ENCODE measurements at regions not wholly inside any gene's neighbourhood (a gene's known extent, or its start where the extent isn't known, plus 50 kb on each side); places are given as distances from the start of the nearest gene placed in this dataset.
A peak's percentile ranks its signal among the peaks of the same experiment; 100 is the strongest.

GRCh38 chr1:192862271-192862670 lies 53.4 kb downstream of the RGS2 start:
- H3K9me3 Mint-ChIP-seq, result no peaks in the 10 kb centered on the region
- ATAC-seq (no peak), DNase-seq (no peak)
- H3K36me3 Mint-ChIP-seq, result no peaks in the 10 kb centered on the region
- no peaks in the 10 kb centered on the region for H3K27me3 Mint-ChIP-seq
- Histone ChIP-seq H3K4me1 (ENCODE audit: control insufficient read depth in 2 of 2, insufficient read depth in 2 of 2, low read length in 2 of 2) (no peaks in the 10 kb centered on the region), H3K4me3 (ENCODE audit: low read length) (no peak overlapping the region), H3K27ac (ENCODE audit: low read depth, low read length) (no peak overlapping the region), H3K27me3 (ENCODE audit: control insufficient read depth in 2 of 2, insufficient read depth in 2 of 2, low read length in 2 of 2) (no peaks in the 10 kb centered on the region), H3K9me3 (ENCODE audit: control insufficient read depth in 2 of 3, low read length in 3 of 3) (no peaks in the 10 kb centered on the region), H3K36me3 (ENCODE audit: control insufficient read depth in 2 of 3, insufficient read depth in 3 of 3, low read length in 3 of 3) (no peaks in the 10 kb centered on the region)
- peaks cover 0 to 7% (median 0%) of the 10 kb centered on the region in 7 donors for H3K4me1 Mint-ChIP-seq
- intact Hi-C loops (cut with micrococcal nuclease), result no loop called here
- no peak overlapping the region for H3K27ac Mint-ChIP-seq
- ChIA-PET POLR2A (no interaction called here), CTCF (no interaction called here)
- H3K4me3 Mint-ChIP-seq, result no peak overlapping the region

DNA sequence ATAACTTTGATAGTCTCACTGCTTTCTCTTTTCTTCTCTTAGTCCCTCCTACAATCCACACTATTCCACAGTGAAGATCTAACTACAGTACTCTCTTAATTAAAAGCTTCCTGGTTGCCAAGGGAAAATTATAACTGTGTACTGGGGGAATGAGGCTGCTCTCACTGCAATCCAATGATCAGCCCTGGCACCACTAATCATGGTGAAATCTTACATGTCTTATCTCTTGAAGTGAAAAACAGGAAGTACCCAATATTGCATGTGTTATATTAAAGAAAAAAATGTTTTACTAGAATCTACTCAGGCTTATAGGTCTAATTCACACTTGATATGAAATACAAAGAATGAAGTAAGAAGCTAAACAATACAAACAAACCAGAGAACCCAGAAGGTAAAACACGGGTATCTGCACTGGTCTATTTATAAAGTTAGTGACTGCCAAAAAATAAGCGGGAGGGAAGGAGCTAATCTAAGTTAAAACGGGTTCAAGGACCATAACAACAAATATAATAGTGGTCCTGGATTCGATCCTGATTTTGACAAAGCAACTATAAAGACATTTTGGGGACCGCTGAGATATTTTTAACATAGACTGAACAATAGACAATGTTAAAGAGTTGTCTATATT lies 57.5 kb downstream of the RGS2 start:
- Mint-ChIP-seq H3K4me3 (no peak overlapping the region), H3K36me3 (no peaks in the 10 kb centered on the region), H3K9me3 (no peaks in the 10 kb centered on the region), H3K27me3 (peaks cover 0 to 2% (median 0%) of the 10 kb centered on the region in 5 donors), H3K27ac (no peak overlapping the region), H3K4me1 (peaks cover 0 to 7% (median 0%) of the 10 kb centered on the region in 7 donors)
- intact Hi-C loops (cut with micrococcal nuclease), result no loop called here
- no peaks in the 10 kb centered on the region for H3K9me3 ChIP-seq (ENCODE audit: control insufficient read depth in 2 of 3, low read length in 3 of 3)
- no peak overlapping the region for H3K4me3 ChIP-seq (ENCODE audit: low read length)
- ChIA-PET POLR2A (no interaction called here), CTCF (interaction anchor here (0.6 kb wide), 1 partner anchor 376 kb away, joined by 3 read pairs; no protein-coding TSS in a partner anchor)
- DNase-seq (no peak), ATAC-seq (peak; percentile 27)
- no peaks in the 10 kb centered on the region for H3K4me1 ChIP-seq (ENCODE audit: control insufficient read depth in 2 of 2, insufficient read depth in 2 of 2, low read length in 2 of 2)
- no peaks in the 10 kb centered on the region for H3K36me3 ChIP-seq (ENCODE audit: control insufficient read depth in 2 of 3, insufficient read depth in 3 of 3, low read length in 3 of 3)
- H3K27ac ChIP-seq (ENCODE audit: low read depth, low read length), result no peak overlapping the region
- H3K27me3 ChIP-seq (ENCODE audit: control insufficient read depth in 2 of 2, insufficient read depth in 2 of 2, low read length in 2 of 2), result no peaks in the 10 kb centered on the region

DNA sequence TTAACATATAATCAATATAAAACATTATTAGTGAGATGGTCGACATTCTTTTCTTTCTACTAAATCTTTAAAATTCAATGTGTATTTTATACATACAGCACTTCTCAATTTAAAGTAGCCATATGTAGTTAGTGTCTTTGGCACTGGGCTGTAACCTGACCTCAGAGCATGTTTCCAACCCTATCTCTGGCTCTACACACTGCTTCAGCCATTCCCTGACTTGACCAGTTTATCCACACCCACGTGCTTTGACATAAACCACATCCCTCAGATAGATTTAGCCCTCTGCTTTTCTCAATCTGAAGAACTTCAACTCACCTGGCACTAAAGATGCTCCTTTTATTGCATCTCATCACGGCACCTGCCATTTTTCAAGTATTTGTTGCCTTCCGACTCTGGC lies 58.3 kb downstream of the RGS2 start:
- POLR2A ChIA-PET, result no interaction called here
- Histone ChIP-seq H3K27ac (ENCODE audit: low read depth, low read length) (no peak overlapping the region), H3K4me3 (ENCODE audit: low read length) (no peak overlapping the region), H3K9me3 (ENCODE audit: control insufficient read depth in 2 of 3, low read length in 3 of 3) (no peaks in the 10 kb centered on the region), H3K27me3 (ENCODE audit: control insufficient read depth in 2 of 2, insufficient read depth in 2 of 2, low read length in 2 of 2) (no peaks in the 10 kb centered on the region), H3K36me3 (ENCODE audit: control insufficient read depth in 2 of 3, insufficient read depth in 3 of 3, low read length in 3 of 3) (no peaks in the 10 kb centered on the region), H3K4me1 (ENCODE audit: control insufficient read depth in 2 of 2, insufficient read depth in 2 of 2, low read length in 2 of 2) (no peaks in the 10 kb centered on the region)
- no peak for ATAC-seq
- no peak for DNase-seq
- Mint-ChIP-seq H3K4me3 (no peak overlapping the region), H3K27ac (no peak overlapping the region), H3K4me1 (peaks cover 0 to 7% (median 0%) of the 10 kb centered on the region in 7 donors), H3K27me3 (peaks cover 0 to 2% (median 0%) of the 10 kb centered on the region in 5 donors), H3K9me3 (peaks cover 0 to 3% (median 0%) of the 10 kb centered on the region in 11 donors), H3K36me3 (no peaks in the 10 kb centered on the region)
- intact Hi-C loops (cut with micrococcal nuclease), result no loop called here
- CTCF ChIA-PET, result no interaction called here

- ChIA-PET POLR2A (no interaction called here), CTCF (no interaction called here)
- H3K27ac Mint-ChIP-seq, result no peak overlapping the region
- H3K4me1 ChIP-seq (ENCODE audit: control insufficient read depth in 2 of 2, insufficient read depth in 2 of 2, low read length in 2 of 2), result no peaks in the 10 kb centered on the region
- H3K4me3 Mint-ChIP-seq, result no peak overlapping the region
- peaks cover 0 to 5% (median 3%) of the 10 kb centered on the region in 5 donors for H3K27me3 Mint-ChIP-seq
- no peaks in the 10 kb centered on the region for H3K9me3 ChIP-seq (ENCODE audit: control insufficient read depth in 2 of 3, low read length in 3 of 3)
- H3K36me3 ChIP-seq (ENCODE audit: control insufficient read depth in 2 of 3, insufficient read depth in 3 of 3, low read length in 3 of 3), result no peaks in the 10 kb centered on the region
- peaks cover 0 to 3% (median 0%) of the 10 kb centered on the region in 11 donors for H3K9me3 Mint-ChIP-seq
- H3K4me1 Mint-ChIP-seq, result peaks cover 0 to 7% (median 0%) of the 10 kb centered on the region in 7 donors
- no peaks in the 10 kb centered on the region for H3K27me3 ChIP-seq (ENCODE audit: control insufficient read depth in 2 of 2, insufficient read depth in 2 of 2, low read length in 2 of 2)
- no peak for ATAC-seq
- H3K36me3 Mint-ChIP-seq, result no peaks in the 10 kb centered on the region
- H3K4me3 ChIP-seq (ENCODE audit: low read length), result no peak overlapping the region
- H3K27ac ChIP-seq (ENCODE audit: low read depth, low read length), result no peak overlapping the region
- intact Hi-C loops (cut with micrococcal nuclease), result no loop called here
- no peak for DNase-seq
Measured at GRCh38 chr1:192869308-192869940, 60.6 kb downstream of the RGS2 start.

GRCh38 chr1:192872010-192872409 lies 63.2 kb downstream of the RGS2 start:
- Histone ChIP-seq H3K4me1 (ENCODE audit: control insufficient read depth in 2 of 2, insufficient read depth in 2 of 2, low read length in 2 of 2) (no peaks in the 10 kb centered on the region), H3K9me3 (ENCODE audit: control insufficient read depth in 2 of 3, low read length in 3 of 3) (no peaks in the 10 kb centered on the region), H3K36me3 (ENCODE audit: control insufficient read depth in 2 of 3, insufficient read depth in 3 of 3, low read length in 3 of 3) (no peaks in the 10 kb centered on the region), H3K27ac (ENCODE audit: low read depth, low read length) (no peak overlapping the region), H3K4me3 (ENCODE audit: low read length) (no peak overlapping the region), H3K27me3 (ENCODE audit: control insufficient read depth in 2 of 2, insufficient read depth in 2 of 2, low read length in 2 of 2) (no peaks in the 10 kb centered on the region)
- peaks cover 0 to 19% (median 11%) of the 10 kb centered on the region in 5 donors for H3K27me3 Mint-ChIP-seq
- intact Hi-C loops (cut with micrococcal nuclease), result no loop called here
- ATAC-seq (no peak), DNase-seq (no peak)
- peaks cover 0 to 4% (median 0%) of the 10 kb centered on the region in 7 donors for H3K4me1 Mint-ChIP-seq
- H3K4me3 Mint-ChIP-seq, result no peak overlapping the region
- H3K36me3 Mint-ChIP-seq, result no peaks in the 10 kb centered on the region
- peaks cover 0 to 3% (median 0%) of the 10 kb centered on the region in 11 donors for H3K9me3 Mint-ChIP-seq
- CTCF ChIA-PET, result no interaction called here
- POLR2A ChIA-PET, result no interaction called here
- no peak overlapping the region for H3K27ac Mint-ChIP-seq

DNA sequence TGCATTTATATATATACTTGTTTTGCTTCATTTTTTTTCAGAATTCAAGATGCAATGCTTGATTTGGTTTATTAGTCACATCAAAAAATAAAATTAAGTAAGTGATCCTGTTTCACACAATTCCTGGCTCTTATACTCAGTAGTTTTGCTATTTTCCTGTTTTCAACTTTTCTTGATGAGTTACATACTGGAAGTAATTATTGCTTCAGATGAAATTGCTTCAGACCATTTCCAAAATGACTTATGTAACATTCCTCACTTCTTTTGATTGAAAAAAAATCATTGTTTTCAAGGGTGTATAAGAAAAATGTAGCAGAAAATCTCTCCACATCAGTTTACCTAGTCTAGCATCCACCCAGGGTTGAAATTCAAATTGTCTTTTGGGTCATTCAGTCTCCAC lies 65.0 kb downstream of the RGS2 start:
- Histone ChIP-seq H3K4me1 (ENCODE audit: control insufficient read depth in 2 of 2, insufficient read depth in 2 of 2, low read length in 2 of 2) (no peaks in the 10 kb centered on the region), H3K27me3 (ENCODE audit: control insufficient read depth in 2 of 2, insufficient read depth in 2 of 2, low read length in 2 of 2) (no peaks in the 10 kb centered on the region), H3K4me3 (ENCODE audit: low read length) (no peak overlapping the region), H3K27ac (ENCODE audit: low read depth, low read length) (no peak overlapping the region), H3K9me3 (ENCODE audit: control insufficient read depth in 2 of 3, low read length in 3 of 3) (no peaks in the 10 kb centered on the region), H3K36me3 (ENCODE audit: control insufficient read depth in 2 of 3, insufficient read depth in 3 of 3, low read length in 3 of 3) (no peaks in the 10 kb centered on the region)
- Mint-ChIP-seq H3K4me3 (no peak overlapping the region), H3K36me3 (no peaks in the 10 kb centered on the region), H3K27me3 (peaks cover 0 to 19% (median 9%) of the 10 kb centered on the region in 5 donors), H3K4me1 (peaks cover 0 to 4% (median 0%) of the 10 kb centered on the region in 7 donors), H3K9me3 (peaks cover 0 to 3% (median 0%) of the 10 kb centered on the region in 11 donors), H3K27ac (no peak overlapping the region)
- CTCF ChIA-PET, result no interaction called here
- intact Hi-C loops (cut with micrococcal nuclease), result no loop called here
- no peak for DNase-seq
- ATAC-seq, result no peak
- POLR2A ChIA-PET, result no interaction called here

- ATAC-seq, result no peak
Measured at GRCh38 chr1:192876633-192877032, 67.8 kb downstream of the RGS2 start.

More at GRCh38 chr1:192876633-192877032, 67.8 kb downstream of the RGS2 start:
- H3K9me3 Mint-ChIP-seq, result peaks cover 0 to 3% (median 0%) of the 10 kb centered on the region in 11 donors
- no peaks in the 10 kb centered on the region for H3K4me1 ChIP-seq (ENCODE audit: control insufficient read depth in 2 of 2, insufficient read depth in 2 of 2, low read length in 2 of 2)
- no peaks in the 10 kb centered on the region for H3K9me3 ChIP-seq (ENCODE audit: control insufficient read depth in 2 of 3, low read length in 3 of 3)
- no peak overlapping the region for H3K4me3 ChIP-seq (ENCODE audit: low read length)
- no peak overlapping the region for H3K27ac ChIP-seq (ENCODE audit: low read depth, low read length)
- DNase-seq, result no peak
- H3K4me1 Mint-ChIP-seq, result peaks cover 0 to 4% (median 0%) of the 10 kb centered on the region in 7 donors
- H3K27ac Mint-ChIP-seq, result no peak overlapping the region
- intact Hi-C loops (cut with micrococcal nuclease), result no loop called here
- ChIA-PET POLR2A (no interaction called here), CTCF (no interaction called here)
- no peaks in the 10 kb centered on the region for H3K27me3 ChIP-seq (ENCODE audit: control insufficient read depth in 2 of 2, insufficient read depth in 2 of 2, low read length in 2 of 2)
- no peaks in the 10 kb centered on the region for H3K36me3 ChIP-seq (ENCODE audit: control insufficient read depth in 2 of 3, insufficient read depth in 3 of 3, low read length in 3 of 3)
- H3K36me3 Mint-ChIP-seq, result peaks cover 0 to 5% (median 0%) of the 10 kb centered on the region in 5 donors
- H3K4me3 Mint-ChIP-seq, result no peak overlapping the region
- H3K27me3 Mint-ChIP-seq, result peaks cover 0 to 19% (median 16%) of the 10 kb centered on the region in 5 donors

All from naive thymus-derived CD4-positive, alpha-beta T cell (primary cell).